RCC 7860 (cell line): ENCODE measurements at regions not wholly inside any gene's neighbourhood (a gene's known extent, or its start where the extent isn't known, plus 50 kb on each side); places are given as distances from the start of the nearest gene placed in this dataset.
A peak's percentile ranks its signal among the peaks of the same experiment; 100 is the strongest.

Source experiments
- DNase-seq: peaks from one replicate; pipeline ENCODE4 v3.0.0-alpha.2; 2015; ENCODE audit warnings: low spot score
- FAIRE-seq: peaks from 2 replicates; lab custom pipeline; 2012; peaks lifted over from hg19 to GRCh38; lab: Jason Lieb, UNC

DNA sequence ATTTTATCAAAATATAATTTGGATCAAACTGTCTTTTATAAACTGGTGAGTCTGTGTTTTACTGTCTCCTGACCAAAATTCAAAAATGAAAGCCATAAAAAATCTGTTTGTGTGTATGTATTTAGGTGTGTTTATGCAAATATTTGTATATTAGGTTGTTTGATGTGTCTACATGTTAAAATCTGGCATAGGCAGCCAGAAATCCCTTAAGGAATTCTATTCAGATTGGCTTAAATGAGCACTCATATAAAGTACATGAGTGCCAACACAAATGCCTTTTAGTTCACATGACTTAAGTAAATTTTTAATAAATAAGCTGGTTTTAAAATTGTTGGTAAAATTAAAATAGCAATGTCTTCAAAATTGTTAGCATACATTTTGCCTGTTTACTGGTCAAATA lies 133.3 kb upstream of the GUCY1A2 start:
- no peak for FAIRE-seq
- DNase-seq: no peak

DNA sequence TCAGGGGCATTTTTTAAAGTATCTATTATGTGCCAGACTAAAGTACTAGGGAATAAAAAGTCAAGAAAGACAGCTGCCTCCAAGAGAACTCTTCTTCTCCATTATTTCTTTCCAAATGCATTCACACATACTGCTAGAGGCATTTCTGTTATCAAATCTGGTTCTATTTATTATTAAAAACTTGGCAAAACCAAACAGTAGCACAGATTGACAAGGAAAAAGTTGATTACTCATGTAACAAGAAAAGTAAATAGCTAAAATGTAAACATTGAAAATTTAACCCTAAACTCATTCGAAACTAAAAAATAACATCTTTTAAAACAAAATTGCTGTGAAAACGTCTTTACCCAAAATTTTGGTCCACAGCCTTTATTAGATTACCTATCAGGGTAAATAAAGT lies 132.9 kb upstream of the GUCY1A2 start:
- FAIRE-seq (no peak), DNase-seq (no peak)

DNA sequence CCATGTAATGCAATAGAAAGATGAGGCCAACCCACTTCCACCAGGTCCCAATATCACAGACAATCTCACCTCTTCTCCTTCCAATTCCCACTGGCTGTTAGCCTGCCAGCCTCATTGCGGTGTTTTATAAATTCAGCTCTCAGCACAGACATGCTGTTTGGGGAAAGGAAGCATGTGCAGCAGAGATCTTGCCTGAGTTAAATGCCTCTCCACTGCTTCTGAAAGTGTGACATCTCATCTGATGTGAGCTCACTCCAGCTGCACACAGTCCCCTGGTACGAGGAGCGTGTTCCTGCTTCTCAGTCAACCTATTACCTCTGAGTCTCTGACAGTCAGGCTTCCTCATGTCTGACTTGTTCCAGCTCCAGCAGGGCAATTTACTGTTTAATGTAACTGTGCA lies 122.7 kb upstream of the GUCY1A2 start:
- no peak for DNase-seq
- no peak for FAIRE-seq

DNA sequence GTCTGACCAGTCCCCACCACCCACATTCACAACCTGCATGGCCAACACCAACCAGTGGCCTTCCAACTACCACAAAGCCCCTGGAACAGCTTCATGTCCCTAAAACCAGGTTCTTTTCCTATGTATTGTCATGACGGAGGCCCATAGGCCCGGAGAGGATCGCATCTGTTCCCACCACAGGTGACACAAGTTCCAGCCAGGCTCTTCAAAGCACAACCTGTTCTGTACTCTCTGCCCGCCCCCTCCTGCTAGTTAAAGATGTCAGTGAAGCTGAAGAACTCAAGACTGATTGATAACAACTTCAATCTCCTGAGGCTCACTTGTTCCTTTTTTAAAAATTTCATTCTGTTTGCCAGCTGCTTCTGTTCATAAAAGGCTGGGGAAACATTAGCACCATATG lies 121.1 kb upstream of the GUCY1A2 start:
- FAIRE-seq (no peak), DNase-seq (no peak)

DNA sequence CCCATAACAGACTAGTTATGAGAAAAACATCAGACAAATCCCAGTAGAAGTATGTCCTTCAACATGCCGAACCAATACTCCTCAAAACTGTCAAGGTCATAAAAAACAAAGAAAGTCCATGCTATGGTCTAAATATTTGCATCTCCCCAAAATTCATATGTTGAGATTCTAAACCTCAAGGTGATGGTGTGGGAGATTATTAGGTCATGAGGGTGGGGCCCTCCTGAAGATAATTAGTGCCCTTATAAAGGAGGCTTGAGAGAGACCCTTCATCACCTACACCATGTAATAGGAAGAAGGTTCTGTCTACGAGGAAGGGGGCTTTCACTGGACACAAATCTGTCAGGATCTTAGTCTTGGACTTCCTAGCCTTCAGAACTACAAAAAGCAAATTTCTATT lies 118.6 kb upstream of the GUCY1A2 start:
- FAIRE-seq: no peak
- DNase-seq: no peak

DNA sequence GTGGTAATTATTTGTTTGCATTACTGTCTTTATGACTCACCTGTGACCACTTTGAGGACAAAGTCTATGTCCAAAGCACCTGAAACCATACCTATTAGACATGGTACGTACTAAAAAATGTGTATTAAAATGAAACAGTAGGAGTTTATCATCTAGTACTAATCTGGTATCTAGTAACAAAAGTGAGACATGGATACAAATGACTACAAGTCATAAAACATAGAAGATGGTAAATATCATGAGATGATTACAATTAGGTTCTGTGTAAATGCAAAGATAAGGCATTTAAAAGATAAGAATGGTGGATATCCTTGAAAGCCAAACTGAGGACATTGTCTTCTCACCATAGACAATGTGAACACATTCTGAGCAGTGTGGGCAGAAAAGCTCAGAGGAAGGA lies 113.5 kb upstream of the GUCY1A2 start:
- DNase-seq (no peak), FAIRE-seq (no peak)

DNA sequence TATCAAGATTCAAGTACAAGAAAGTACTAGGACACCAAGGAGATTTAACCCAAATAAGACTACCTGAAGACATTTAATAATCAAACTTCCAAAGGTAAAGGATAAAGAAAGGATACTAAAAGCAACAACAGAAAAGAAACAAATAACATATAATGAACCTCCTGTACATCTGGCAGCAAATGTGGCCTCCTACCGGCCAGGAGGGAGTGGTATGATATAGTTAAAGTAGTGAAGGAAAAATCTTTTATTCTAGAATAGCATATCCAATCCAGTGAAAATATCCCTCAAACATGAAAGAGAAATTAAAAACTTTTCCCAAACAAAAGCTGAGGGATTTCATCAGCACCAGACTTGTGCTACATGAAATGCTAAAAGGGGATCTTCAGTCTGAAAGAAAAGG lies 104.7 kb upstream of the GUCY1A2 start:
- no peak for DNase-seq
- no peak for FAIRE-seq

DNA sequence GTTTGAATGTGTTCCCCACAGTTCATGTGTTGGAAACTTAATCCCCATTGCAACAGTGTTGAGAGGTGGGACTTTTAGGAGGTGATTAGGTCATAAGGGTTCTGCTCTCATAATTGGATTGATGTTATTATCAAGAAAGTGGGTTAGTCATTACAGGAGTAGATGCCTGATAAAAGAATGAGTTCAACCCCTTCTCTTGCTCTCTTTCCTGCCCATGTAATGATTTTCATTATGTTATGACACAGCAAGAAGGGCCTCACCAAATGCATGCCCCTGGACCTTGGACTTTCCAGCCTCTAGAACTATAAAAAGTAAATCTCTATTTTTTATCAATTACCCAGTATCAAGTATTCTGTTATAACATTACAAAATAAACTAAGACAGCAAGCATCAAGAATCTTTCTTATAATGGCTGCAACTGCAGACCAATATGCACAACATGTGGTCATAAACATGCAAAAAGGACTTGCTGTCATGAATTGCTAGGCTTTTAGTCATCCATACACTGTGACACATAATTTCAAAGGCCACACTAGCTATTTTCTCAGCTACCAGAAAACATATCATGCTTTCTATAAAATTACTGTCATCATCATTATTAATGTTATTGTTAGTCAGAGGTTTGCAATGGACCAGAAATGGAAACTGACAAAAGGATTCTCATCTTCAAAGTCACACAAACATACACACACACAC lies 99.9 kb upstream of the GUCY1A2 start:
- DNase-seq: peak; percentile 47
- no peak for FAIRE-seq

DNA sequence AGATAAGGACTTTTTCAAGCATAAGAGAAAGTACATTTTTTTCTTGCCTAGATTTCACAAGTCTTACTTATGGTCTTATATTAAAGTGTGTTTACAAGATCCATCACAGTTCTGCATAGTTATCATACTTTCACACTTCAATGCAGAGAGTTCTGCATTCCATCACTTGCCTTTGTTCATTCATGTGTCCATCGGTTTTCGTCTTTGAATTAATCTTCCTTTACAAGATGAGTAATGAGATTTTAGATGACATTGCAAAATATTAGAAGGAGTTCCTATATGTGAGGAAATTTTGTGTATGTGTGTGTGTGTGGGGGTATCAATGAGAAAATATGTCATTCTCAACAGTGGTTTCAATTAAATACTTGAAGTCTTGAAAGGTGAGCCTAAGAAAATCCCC lies 98.1 kb upstream of the GUCY1A2 start:
- peak; percentile 67 for DNase-seq
- FAIRE-seq: peak; percentile 83

DNA sequence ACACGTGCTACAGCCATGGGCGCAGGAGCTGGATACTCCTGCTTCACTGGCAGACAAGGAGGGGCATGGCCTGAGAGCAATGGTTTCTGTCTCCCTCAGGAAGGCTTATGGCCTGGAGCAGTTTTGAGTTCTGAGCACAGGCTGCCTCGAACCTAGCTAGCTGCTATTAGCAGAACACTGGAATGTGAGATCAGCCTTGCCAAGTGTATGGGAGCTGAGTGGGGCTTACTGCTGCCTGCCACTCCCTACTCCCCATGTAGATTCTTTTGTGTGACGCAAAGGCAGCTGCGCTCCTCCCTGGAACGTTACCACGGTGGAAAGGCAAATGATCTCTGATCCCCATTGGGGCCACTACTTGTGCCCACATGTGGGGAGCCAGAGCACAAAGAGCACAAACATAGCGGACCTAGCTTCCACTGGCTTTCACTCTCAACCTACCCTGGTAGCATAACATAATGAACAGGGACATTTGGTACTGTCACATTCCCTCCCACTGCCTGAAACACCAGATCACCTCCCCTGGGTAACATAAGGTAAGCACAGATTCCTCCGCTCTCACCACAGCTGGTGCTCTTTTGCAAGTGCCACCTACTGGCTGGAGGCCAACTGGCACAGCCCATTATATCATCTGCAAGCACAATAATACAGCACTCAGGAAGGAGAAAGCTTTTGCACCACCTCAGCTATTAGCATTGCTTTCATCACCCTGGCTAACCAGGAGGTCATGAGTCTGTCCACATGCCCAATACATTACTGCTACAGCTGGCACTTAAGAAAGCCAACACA lies 84.6 kb upstream of the GUCY1A2 start:
- no peak for DNase-seq
- FAIRE-seq: no peak

DNA sequence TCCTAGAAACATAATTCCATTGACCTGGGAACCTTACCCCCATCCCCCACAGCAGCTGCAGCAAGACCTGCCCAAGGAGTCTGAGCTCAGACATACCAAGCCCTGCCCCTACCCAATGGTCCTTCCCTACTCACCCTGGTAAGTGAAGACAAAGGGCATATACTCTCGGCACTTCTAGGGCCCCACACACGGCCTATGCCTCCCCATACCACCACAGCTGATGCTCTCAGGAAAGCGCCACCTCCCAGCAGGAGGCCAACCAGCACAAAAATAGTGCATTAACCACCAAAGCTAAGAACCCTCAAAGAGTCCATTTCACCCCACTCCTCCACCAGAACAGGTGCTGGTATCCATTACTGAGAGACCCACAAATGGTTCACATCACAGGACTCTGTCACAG lies 74.4 kb upstream of the GUCY1A2 start:
- DNase-seq (no peak), FAIRE-seq (no peak)

DNA sequence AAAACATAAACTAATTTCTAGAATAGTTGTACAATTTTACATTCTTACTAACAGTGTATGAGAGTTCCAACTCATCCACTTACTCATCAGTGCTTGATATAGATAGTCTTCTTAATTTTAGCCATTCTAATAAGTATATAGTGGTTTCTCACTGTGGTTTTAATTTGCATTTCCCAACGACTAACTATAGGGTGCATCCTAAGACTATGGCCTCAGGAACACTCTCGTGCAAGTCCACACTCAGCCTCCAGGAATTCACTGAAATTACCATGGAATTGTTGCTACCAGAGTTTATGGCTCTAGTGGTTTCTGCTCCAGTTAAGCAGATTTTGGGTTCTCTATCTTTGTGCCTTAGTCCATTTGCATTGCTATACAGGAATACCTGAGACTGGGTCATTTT lies 60.1 kb upstream of the GUCY1A2 start:
- FAIRE-seq (no peak), DNase-seq (no peak)

DNA sequence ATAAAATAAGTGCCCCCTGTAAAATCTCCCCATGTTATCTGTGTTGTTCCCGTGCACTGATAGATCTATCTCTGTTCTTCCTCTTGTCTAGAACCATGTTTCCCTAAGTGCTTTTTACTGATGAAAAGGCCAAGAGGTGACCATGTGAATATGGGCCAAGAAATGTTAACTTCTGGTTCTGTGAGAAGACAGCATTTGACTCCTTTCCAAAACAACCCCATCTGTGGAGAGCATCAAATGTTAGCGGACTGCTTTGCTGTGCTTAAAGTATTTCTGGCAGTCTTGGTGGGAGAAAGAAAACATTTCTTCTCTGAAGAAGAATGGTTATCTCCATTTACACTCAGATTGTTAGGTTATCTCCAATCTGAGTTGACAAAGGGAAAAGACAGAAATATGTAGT lies 58.6 kb upstream of the GUCY1A2 start:
- FAIRE-seq (no peak), DNase-seq (no peak)

DNA sequence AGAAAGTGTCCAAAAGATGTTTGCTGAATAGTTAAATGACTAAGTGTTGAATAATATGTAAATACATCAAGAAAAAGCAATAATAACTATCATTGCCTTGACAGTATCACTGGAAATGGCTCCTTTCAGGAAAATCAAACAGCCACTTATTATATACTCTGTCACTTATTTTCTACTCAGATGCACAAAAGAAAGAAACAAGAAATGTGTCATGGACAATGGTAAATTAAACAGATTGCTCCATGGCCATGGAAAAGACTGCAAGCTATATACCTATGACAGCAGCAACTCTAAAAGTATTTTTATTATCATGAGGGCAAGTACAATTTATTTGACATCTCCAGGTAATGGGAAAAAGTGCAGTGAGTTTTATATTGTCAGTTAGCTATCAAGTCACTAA lies 52.9 kb upstream of the GUCY1A2 start:
- no peak for FAIRE-seq
- no peak for DNase-seq
